Epithelial cell of esophagus (primary cell): ENCODE measurements at regions not wholly inside any gene's neighbourhood (a gene's known extent, or its start where the extent isn't known, plus 50 kb on each side); places are given as distances from the start of the nearest gene placed in this dataset.
A peak's percentile ranks its signal among the peaks of the same experiment; 100 is the strongest.

Source experiments
- DNase-seq: peaks from one replicate; pipeline ENCODE4 v3.0.0; 2010; ENCODE audit warnings: low read depth
- H3K4me3 ChIP-seq: 2 replicates; pipeline ENCODE4 v1.5.1; 2011; ENCODE audit warnings: mild to moderate bottlenecking, low read length, control low read depth
- TF ChIP-seq, protein P1 (sequence below): IDR thresholded peaks from 2 replicates; pipeline ENCODE4 v1.5.1; 2011; ENCODE audit warnings: low read depth, mild to moderate bottlenecking, low read length, control low read depth, inconsistent platforms; ENCODE audit not compliant: insufficient read depth; ENCODE audit errors: missing control alignments

DNA sequence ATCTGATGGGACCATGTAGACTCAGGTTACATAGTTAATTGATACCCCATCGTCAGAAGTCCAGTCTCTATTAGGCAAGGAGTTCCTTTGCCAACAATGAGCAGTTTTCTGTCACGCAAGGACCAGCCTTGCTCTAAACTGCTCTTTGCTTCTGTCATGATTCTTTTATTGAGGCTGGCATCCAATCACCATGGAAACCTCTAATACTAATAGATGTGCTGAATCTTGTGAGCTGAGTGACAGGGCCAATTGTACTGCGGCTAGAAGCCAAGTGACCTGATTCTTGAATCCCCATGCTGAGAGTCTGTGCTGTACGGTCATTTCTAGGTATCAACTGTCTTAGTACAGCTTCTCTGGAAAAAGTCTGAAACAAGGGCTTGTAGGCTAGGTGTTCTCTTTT is 395.6 kb downstream of the RND3 start:
- no peak for DNase-seq
- TF ChIP-seq, protein P1, sequence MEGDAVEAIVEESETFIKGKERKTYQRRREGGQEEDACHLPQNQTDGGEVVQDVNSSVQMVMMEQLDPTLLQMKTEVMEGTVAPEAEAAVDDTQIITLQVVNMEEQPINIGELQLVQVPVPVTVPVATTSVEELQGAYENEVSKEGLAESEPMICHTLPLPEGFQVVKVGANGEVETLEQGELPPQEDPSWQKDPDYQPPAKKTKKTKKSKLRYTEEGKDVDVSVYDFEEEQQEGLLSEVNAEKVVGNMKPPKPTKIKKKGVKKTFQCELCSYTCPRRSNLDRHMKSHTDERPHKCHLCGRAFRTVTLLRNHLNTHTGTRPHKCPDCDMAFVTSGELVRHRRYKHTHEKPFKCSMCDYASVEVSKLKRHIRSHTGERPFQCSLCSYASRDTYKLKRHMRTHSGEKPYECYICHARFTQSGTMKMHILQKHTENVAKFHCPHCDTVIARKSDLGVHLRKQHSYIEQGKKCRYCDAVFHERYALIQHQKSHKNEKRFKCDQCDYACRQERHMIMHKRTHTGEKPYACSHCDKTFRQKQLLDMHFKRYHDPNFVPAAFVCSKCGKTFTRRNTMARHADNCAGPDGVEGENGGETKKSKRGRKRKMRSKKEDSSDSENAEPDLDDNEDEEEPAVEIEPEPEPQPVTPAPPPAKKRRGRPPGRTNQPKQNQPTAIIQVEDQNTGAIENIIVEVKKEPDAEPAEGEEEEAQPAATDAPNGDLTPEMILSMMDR: no peak
- no peak overlapping the region for H3K4me3 ChIP-seq

DNA sequence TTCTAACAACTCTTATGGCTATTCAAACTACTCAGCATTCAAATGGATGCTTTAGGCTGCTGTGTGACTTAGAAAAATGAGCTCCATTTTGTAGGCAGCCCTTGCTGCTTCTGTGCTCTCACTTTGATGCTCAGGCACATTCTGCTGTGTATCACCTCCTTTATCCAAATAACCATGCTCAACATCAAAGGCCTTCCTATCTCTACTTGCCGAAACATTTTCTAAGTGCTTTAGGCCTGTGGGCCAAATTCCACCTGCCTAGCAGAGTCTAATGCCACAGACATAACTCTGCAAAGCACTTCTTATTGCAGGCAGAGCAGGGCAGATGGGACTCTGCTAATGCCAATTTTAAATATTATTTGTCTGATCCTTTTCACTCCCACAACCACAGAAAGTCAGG is 397.4 kb downstream of the RND3 start:
- H3K4me3 ChIP-seq: no peak overlapping the region
- TF ChIP-seq, protein P1: no peak
- no peak for DNase-seq

DNA sequence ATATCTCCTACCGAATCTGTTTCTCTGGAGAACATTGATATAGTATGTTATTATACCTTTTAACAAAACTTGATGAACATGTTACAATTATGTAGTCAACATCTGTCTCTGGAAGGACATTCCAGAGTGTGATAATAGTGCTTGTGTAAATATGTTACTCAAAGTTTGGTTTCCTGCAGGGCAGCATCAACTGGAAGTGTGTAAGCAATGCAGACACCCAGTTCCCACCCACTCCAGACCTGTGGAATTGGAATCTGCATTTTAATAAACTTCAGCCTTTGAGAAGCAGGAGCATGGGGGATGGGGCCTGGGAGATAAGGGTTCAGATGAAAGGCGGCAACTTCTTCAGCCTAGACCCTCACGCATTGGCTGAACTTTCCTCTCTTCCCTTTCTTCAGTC is 398.9 kb downstream of the RND3 start:
- TF ChIP-seq, protein P1: no peak
- peak; percentile 74 for DNase-seq
- H3K4me3 ChIP-seq: no peak overlapping the region

DNA sequence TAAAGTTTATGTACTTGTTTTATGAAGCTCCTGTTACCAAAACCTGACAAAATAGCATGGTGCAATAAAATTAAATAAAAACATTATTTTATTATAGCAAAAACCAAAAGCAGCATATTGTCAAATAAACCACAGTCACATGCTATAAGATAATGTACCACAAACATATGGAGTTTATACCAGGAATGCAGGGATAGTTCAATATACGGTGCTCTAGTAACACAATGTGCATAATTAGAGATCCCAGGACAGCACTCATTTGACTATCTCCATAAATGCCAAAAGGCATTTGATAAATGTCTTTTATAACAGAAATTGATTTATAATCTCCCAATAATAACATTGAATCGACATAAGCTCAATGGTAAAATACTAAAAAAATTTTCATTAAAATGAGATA is 402.0 kb downstream of the RND3 start:
- TF ChIP-seq, protein P1: no peak
- no peak for DNase-seq
- H3K4me3 ChIP-seq: no peak overlapping the region

DNA sequence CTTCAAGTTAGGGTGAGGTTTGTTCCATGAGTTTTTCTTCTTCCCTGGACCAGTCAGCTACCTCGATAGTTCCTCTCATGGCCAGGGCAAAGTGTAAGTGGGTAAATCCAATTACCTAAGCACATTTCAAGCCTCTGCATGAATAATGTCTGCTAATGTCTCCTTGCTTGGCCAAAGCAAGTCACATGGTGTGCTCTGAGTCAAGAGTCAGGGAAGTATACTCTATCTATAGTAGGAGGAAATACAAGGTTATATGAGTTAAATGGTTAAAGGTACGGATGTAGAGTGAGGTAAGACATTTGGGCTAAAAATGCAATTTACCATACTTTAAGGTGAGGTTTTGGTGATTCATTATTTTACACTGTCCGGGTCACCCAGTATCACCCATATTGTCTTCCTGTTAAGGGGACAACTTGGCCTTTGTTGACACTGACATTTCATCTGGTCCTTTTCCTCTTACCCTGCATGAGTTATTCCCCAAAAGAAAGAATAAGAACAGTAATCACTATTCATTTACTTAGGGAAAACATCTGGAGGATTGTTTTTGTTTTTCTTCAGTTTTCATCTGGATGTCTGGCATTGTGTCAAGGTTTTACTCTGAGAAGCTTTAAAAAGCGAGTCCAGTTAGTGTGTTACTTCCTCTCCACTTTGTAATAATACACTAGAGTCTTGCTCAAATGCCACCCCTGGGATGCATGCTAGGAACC is 405.5 kb downstream of the RND3 start:
- peak; percentile 30 for DNase-seq
- TF ChIP-seq, protein P1: no peak
- no peak overlapping the region for H3K4me3 ChIP-seq

DNA sequence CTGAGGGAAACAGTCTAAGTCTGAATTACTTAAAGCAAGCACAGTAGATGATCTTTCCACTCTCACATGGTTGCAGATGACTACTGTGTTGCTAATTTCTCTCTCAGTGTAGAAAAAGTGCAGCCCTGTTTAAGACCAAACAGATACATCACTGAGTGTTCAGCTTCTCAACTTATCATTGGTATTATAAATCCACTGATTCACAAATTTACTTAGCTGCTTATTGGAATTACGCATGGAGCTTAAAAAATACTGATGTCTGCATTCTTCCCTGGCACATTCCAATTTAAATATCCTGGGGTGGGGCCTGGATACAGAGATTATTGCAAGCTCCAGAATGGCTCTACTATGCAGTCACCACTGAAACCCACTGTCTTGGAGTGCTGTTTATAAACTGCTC is 411.2 kb downstream of the RND3 start:
- peak; percentile 78 for DNase-seq
- TF ChIP-seq, protein P1: no peak
- H3K4me3 ChIP-seq: no peak overlapping the region

DNA sequence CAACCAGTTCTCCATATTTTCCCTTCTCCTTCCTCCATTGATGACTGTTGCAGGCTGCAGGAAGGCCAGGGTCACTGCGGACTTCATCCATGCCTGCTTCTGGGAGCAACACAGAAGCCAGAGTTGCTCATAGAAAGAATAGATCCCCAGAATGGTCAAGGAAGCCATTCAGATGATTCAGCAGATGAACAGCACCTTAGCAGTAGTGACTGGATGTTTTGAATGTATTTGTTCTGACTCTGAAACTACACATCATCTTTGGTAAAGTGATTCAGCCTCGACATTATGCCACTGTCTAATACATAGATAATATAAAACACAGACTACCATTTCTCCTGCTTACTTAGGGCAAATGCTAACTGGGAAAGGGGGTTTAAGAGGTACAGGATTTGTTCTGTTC is 411.6 kb downstream of the RND3 start:
- no peak overlapping the region for H3K4me3 ChIP-seq
- DNase-seq: peak; percentile 83
- TF ChIP-seq, protein P1: no peak
